ENCODE measurements at regions not wholly inside any gene's neighbourhood (a gene's known extent, or its start where the extent isn't known, plus 50 kb on each side); places are given as distances from the start of the nearest gene placed in this dataset.

GRCh38 chr2:150050036-150050435 is 437.4 kb downstream of the RND3 start:
- Histone ChIP-seq H3K36me3 (ENCODE audit: control insufficient read depth, insufficient read depth, low read length) (no peaks in the 10 kb centered on the region), H3K4me3 (ENCODE audit: low read length) (no peak overlapping the region), H3K27ac (ENCODE audit: low read depth, low read length) (no peak overlapping the region), H3K9ac (ENCODE audit: low read length) (no peak overlapping the region), H3K27me3 (ENCODE audit: control insufficient read depth, insufficient read depth, low read length) (no peaks in the 10 kb centered on the region), H3K4me1 (ENCODE audit: control insufficient read depth, insufficient read depth, low read length) (no peaks in the 10 kb centered on the region)

- Histone ChIP-seq H3K4me1 (ENCODE audit: control insufficient read depth, insufficient read depth, low read length) (no peaks in the 10 kb centered on the region), H3K4me3 (ENCODE audit: low read length) (no peak overlapping the region), H3K36me3 (ENCODE audit: control insufficient read depth, insufficient read depth, low read length) (no peaks in the 10 kb centered on the region), H3K27ac (ENCODE audit: low read depth, low read length) (no peak overlapping the region), H3K27me3 (ENCODE audit: control insufficient read depth, insufficient read depth, low read length) (no peaks in the 10 kb centered on the region), H3K9ac (ENCODE audit: low read length) (no peak overlapping the region)
Measured at GRCh38 chr2:150047620-150048222, 439.7 kb downstream of the RND3 start.

- no peaks in the 10 kb centered on the region for H3K36me3 ChIP-seq (ENCODE audit: control insufficient read depth, insufficient read depth, low read length)
- no peak overlapping the region for H3K4me3 ChIP-seq (ENCODE audit: low read length)
- H3K4me1 ChIP-seq (ENCODE audit: control insufficient read depth, insufficient read depth, low read length): no peaks in the 10 kb centered on the region
- H3K27ac ChIP-seq (ENCODE audit: low read depth, low read length): no peak overlapping the region
- H3K9ac ChIP-seq (ENCODE audit: low read length): no peak overlapping the region
- no peaks in the 10 kb centered on the region for H3K27me3 ChIP-seq (ENCODE audit: control insufficient read depth, insufficient read depth, low read length)
Measured at GRCh38 chr2:150046810-150047209, 440.7 kb downstream of the RND3 start.

GRCh38 chr2:150046211-150046610 is 441.3 kb downstream of the RND3 start:
- Histone ChIP-seq H3K4me3 (ENCODE audit: low read length) (no peak overlapping the region), H3K9ac (ENCODE audit: low read length) (no peak overlapping the region), H3K36me3 (ENCODE audit: control insufficient read depth, insufficient read depth, low read length) (no peaks in the 10 kb centered on the region), H3K4me1 (ENCODE audit: control insufficient read depth, insufficient read depth, low read length) (no peaks in the 10 kb centered on the region), H3K27ac (ENCODE audit: low read depth, low read length) (no peak overlapping the region), H3K27me3 (ENCODE audit: control insufficient read depth, insufficient read depth, low read length) (no peaks in the 10 kb centered on the region)

- Histone ChIP-seq H3K9ac (ENCODE audit: low read length) (no peak overlapping the region), H3K4me3 (ENCODE audit: low read length) (no peak overlapping the region), H3K4me1 (ENCODE audit: control insufficient read depth, insufficient read depth, low read length) (no peaks in the 10 kb centered on the region), H3K27ac (ENCODE audit: low read depth, low read length) (no peak overlapping the region), H3K27me3 (ENCODE audit: control insufficient read depth, insufficient read depth, low read length) (no peaks in the 10 kb centered on the region), H3K36me3 (ENCODE audit: control insufficient read depth, insufficient read depth, low read length) (no peaks in the 10 kb centered on the region)
Measured at GRCh38 chr2:150045601-150046000, 441.9 kb downstream of the RND3 start.

- no peak overlapping the region for H3K4me3 ChIP-seq (ENCODE audit: low read length)
- H3K36me3 ChIP-seq (ENCODE audit: control insufficient read depth, insufficient read depth, low read length): no peaks in the 10 kb centered on the region
- no peak overlapping the region for H3K27ac ChIP-seq (ENCODE audit: low read depth, low read length)
- no peaks in the 10 kb centered on the region for H3K27me3 ChIP-seq (ENCODE audit: control insufficient read depth, insufficient read depth, low read length)
- H3K9ac ChIP-seq (ENCODE audit: low read length): no peak overlapping the region
- H3K4me1 ChIP-seq (ENCODE audit: control insufficient read depth, insufficient read depth, low read length): no peaks in the 10 kb centered on the region
Measured at GRCh38 chr2:150043172-150043500, 444.3 kb downstream of the RND3 start.

- Histone ChIP-seq H3K27ac (ENCODE audit: low read depth, low read length) (no peak overlapping the region), H3K9ac (ENCODE audit: low read length) (no peak overlapping the region), H3K27me3 (ENCODE audit: control insufficient read depth, insufficient read depth, low read length) (no peaks in the 10 kb centered on the region)
Measured at GRCh38 chr2:150042500-150043171, 444.8 kb downstream of the RND3 start.

GRCh38 chr2:150041722-150042425 is 445.6 kb downstream of the RND3 start:
- no peak overlapping the region for H3K27ac ChIP-seq (ENCODE audit: low read depth, low read length)
- H3K4me1 ChIP-seq (ENCODE audit: control insufficient read depth, insufficient read depth, low read length): no peaks in the 10 kb centered on the region
- no peaks in the 10 kb centered on the region for H3K36me3 ChIP-seq (ENCODE audit: control insufficient read depth, insufficient read depth, low read length)
- H3K27me3 ChIP-seq (ENCODE audit: control insufficient read depth, insufficient read depth, low read length): no peaks in the 10 kb centered on the region
- no peak overlapping the region for H3K4me3 ChIP-seq (ENCODE audit: low read length)
- H3K9ac ChIP-seq (ENCODE audit: low read length): no peak overlapping the region

More at GRCh38 chr2:150042500-150043171, 444.8 kb downstream of the RND3 start:
- H3K36me3 ChIP-seq (ENCODE audit: control insufficient read depth, insufficient read depth, low read length): no peaks in the 10 kb centered on the region
- H3K4me1 ChIP-seq (ENCODE audit: control insufficient read depth, insufficient read depth, low read length): no peaks in the 10 kb centered on the region
- H3K4me3 ChIP-seq (ENCODE audit: low read length): no peak overlapping the region

- Histone ChIP-seq H3K4me1 (ENCODE audit: control insufficient read depth, insufficient read depth, low read length) (no peaks in the 10 kb centered on the region), H3K4me3 (ENCODE audit: low read length) (no peak overlapping the region), H3K27me3 (ENCODE audit: control insufficient read depth, insufficient read depth, low read length) (no peaks in the 10 kb centered on the region), H3K9ac (ENCODE audit: low read length) (no peak overlapping the region), H3K27ac (ENCODE audit: low read depth, low read length) (no peak overlapping the region), H3K36me3 (ENCODE audit: control insufficient read depth, insufficient read depth, low read length) (no peaks in the 10 kb centered on the region)
Measured at GRCh38 chr2:150036622-150037021, 449.0 kb upstream of the MMADHC start.

- Histone ChIP-seq H3K4me3 (ENCODE audit: low read length) (no peak overlapping the region), H3K4me1 (ENCODE audit: control insufficient read depth, insufficient read depth, low read length) (no peaks in the 10 kb centered on the region), H3K9ac (ENCODE audit: low read length) (no peak overlapping the region), H3K27me3 (ENCODE audit: control insufficient read depth, insufficient read depth, low read length) (no peaks in the 10 kb centered on the region), H3K27ac (ENCODE audit: low read depth, low read length) (no peak overlapping the region), H3K36me3 (ENCODE audit: control insufficient read depth, insufficient read depth, low read length) (no peaks in the 10 kb centered on the region)
Measured at GRCh38 chr2:150034665-150035064, 447.1 kb upstream of the MMADHC start.

- no peaks in the 10 kb centered on the region for H3K36me3 ChIP-seq (ENCODE audit: control insufficient read depth, insufficient read depth, low read length)
- no peak overlapping the region for H3K27ac ChIP-seq (ENCODE audit: low read depth, low read length)
- H3K4me3 ChIP-seq (ENCODE audit: low read length): no peak overlapping the region
- no peak overlapping the region for H3K9ac ChIP-seq (ENCODE audit: low read length)
- H3K27me3 ChIP-seq (ENCODE audit: control insufficient read depth, insufficient read depth, low read length): no peaks in the 10 kb centered on the region
- no peaks in the 10 kb centered on the region for H3K4me1 ChIP-seq (ENCODE audit: control insufficient read depth, insufficient read depth, low read length)
Measured at GRCh38 chr2:150030436-150031190, 443.0 kb upstream of the MMADHC start.

GRCh38 chr2:150028322-150028721 is 440.7 kb upstream of the MMADHC start:
- no peaks in the 10 kb centered on the region for H3K27me3 ChIP-seq (ENCODE audit: control insufficient read depth, insufficient read depth, low read length)
- H3K27ac ChIP-seq (ENCODE audit: low read depth, low read length): no peak overlapping the region
- no peak overlapping the region for H3K4me3 ChIP-seq (ENCODE audit: low read length)
- H3K4me1 ChIP-seq (ENCODE audit: control insufficient read depth, insufficient read depth, low read length): no peaks in the 10 kb centered on the region
- H3K9ac ChIP-seq (ENCODE audit: low read length): no peak overlapping the region
- no peaks in the 10 kb centered on the region for H3K36me3 ChIP-seq (ENCODE audit: control insufficient read depth, insufficient read depth, low read length)

Measured in rectal smooth muscle tissue (tissue), 1 donor.